Dedifferentiated amniotic fluid mesenchymal stem cell (primary cell): ENCODE measurements at regions not wholly inside any gene's neighbourhood (a gene's known extent, or its start where the extent isn't known, plus 50 kb on each side); places are given as distances from the start of the nearest gene placed in this dataset.

ENCODE experiments used
- DNase-seq: peaks from one replicate; pipeline ENCODE4 v3.0.0-alpha.2; 2016; ENCODE audit errors: extremely low spot score

DNA sequence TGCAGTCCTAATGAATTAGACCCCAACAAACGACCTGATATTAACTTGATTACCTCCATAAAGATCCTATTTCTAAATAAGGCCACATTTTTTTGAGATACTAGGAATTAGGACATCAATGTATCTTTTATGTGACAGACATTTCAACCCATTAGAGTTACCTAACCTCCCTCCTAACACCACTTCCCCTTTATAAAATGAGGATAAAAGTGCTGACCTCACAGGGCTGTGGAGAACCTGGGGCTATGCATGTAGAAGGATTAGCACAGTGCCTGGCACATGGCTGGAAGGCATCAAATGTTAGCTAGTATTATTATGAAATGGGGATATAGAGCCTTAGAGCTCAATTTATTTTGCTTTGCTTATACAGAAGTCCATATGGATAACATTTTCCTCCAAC is 53.5 kb upstream of the LRRN1 start:
- DNase-seq = no peak

GRCh38 chr3:3744826-3745225 is 54.4 kb upstream of the LRRN1 start:
- DNase-seq = no peak

DNA sequence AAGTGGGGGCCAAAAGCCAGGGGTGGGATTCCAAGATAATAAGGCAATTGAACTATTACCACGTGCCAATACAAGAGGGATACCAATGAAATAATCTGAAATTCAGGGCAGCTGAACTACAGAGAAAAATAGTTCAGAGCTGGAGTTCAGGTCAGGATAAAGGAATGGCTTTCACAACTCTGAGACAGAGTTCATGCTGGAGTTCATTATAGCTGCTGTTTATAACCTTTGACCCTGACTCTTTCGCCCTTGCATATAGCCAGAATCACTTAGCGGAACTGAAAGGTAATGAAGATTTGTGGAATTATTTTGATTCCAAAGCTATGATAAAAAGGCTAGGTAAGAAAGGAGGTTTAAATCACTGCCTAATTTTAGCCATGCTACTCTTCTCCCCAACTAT is 55.5 kb upstream of the LRRN1 start:
- no peak for DNase-seq

DNA sequence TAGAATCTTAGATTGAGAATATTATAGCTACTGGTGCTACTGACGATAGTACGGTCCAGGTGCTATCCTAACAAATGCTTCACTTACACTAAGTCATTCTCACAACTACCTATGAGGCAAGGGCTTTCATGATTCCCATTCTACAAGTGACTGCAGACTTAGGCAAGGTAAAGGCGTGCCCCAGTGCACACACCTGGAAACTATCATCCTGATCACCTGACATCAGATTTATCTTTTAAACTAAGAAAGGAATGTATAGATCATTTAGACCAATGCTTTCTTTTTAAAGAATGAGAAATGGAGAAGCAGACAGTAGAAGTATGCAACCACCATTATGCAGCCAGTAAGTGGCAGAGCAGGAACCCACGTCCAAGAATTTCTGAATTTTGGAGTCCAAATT is 59.2 kb upstream of the LRRN1 start:
- DNase-seq = no peak

DNA sequence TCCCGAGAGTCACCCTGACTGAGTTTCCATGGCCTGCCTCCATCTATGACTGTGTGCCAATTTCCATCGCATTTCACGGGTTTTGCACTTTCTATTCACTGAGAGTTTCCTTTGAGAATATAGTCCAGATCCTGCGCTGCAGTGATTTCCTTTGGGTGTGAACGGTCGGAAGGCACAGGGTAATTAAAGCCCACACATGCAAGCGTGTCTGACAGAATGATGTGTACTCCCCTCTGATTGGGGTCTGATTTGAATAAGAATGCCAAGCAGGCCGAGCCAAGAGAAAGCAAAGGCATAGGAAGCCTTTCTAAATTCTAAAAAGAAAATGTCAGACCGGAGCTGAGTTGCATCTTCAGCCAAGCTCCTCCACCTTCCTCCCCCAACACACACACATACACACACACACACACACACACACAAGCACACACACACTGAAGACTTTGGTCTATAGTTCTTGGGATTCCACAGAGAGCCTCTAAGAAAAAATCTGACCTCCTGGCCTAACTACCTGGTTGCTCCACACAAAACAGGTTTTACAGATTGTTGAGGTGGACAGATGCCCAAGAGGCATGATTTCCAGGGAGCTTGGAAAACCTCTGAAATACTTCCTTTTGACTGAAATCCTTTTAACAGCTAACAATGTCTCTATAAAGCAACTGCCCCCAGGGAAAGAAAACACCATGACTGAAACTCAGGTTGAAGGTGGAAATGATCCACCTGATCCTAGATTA is 59.7 kb upstream of the LRRN1 start:
- DNase-seq = no peak

GRCh38 chr3:3737531-3737930 is 61.7 kb upstream of the LRRN1 start:
- no peak for DNase-seq

DNA sequence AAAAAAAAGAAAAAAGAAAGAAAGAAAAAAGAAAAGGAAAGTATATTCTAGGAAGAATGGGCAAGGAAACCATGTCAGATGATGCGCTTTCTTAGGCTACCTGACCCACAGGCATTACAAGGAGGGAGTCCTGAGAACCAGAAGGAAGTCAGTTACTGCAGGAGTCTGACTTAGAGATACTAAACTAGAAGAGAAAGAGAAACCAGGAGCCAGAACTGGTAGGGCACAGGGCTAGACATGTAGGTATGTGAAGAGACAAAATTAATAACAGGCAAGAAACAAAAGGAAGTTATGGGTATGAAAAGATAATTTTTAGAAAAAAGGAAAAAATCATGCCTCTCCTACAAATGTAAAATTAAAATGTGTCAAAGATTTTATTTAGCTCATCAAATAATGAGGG is 63.3 kb upstream of the LRRN1 start:
- DNase-seq = no peak

GRCh38 chr3:3734881-3735280 is 64.3 kb upstream of the LRRN1 start:
- no peak for DNase-seq

DNA sequence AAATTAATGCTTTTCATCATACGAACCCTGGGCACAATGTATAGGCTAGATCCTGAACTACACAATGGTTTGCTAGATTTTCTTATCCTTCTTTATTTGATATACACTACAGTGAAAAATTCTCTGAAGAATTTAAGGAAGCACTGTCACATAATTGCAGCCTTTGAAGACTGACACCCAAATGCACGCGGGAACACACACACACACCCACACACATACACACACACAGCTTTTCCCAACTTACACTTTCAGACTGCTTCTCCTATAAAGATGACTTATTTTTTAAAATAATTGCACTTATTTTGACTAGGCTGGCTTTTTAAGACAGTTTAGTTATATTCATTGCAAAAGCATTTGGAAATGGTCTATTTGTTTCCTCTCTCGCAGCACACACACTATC is 70.0 kb upstream of the LRRN1 start:
- no peak for DNase-seq

DNA sequence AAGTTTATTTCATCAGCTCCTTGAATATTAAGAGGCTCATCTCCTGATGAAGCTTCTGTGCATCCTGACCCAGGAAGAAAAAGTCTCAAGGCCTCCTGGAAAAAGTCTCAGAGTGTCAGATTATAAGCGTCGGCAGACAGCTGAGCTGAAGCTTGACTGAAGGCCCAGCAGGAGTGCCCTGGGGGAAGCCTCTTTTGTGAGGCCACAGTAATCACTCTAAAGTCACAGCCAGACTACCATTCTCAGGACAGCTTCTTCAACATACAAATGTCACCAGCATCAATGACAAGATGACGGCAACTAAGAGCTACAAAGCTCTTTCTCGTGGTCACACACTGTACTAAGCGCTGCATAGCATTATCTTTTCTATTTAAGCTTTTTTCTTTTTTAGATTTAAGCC is 72.7 kb upstream of the LRRN1 start:
- DNase-seq = no peak

GRCh38 chr3:3714572-3714971 is 84.7 kb upstream of the LRRN1 start:
- DNase-seq = no peak

DNA sequence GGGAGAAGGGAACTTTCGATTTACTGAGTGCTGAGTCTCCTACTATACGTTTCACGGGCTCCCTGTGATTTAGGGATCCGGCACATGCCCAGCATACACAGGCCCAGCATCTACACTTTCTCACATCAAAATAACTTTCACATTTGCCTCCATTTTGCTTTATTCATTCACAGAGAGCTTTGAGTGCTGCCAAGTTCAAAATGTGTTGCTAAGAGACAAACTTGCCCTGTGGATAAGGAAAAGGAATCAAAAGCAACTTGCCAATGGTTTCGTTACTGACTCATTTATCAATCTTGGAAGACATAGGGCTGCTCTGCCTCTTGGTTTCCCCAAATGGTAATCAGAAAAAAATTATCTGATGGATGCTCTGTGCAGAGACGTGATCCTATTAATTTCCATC is 86.3 kb upstream of the LRRN1 start:
- DNase-seq = no peak

- no peak for DNase-seq
These were observed 90.5 kb upstream of the LRRN1 start for GRCh38 chr3:3708769-3709115.

DNA sequence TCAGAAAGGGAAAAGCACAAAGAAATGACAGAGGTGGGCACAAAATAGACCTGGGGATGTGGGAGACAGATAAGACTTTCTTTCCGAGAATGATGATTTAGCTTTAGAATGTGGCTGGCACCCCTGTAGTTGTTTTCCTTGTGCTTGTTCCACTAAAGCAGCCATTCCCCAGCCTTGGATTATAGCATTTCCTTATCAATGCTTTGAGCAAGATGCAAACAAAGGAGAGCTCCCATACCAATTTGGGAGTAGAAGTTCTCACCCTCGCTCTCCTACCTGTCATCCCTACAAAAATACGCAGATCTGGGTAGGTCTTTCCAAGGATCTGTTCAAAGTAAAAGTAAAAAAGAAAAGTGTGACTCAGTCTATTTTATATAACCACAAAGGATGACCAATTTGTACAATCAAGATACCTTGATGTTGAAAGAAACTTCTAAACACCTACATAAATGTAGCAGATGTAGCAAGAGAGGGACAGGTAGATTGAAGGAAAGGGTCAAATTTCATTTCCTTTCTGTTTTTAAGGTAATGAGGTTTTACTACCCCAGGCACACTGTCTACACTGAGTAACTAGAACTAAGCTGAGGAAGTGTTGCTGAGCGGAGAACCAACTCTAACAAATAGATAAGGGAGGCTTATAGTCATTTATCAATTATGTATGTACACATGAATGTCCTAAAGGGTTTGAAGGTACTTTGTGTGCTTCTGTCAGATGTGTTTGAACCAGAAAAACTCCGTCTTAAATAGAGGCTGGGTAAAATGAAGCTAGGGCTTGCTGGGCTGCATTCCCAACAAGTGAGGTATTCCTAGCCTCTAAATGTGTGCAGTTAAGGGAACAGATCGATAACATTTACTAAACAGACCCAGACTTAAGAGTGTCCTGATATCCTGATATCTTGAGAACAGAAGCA is 91.1 kb upstream of the LRRN1 start:
- no peak for DNase-seq

- DNase-seq = no peak
These were observed 94.0 kb upstream of the LRRN1 start for GRCh38 chr3:3705090-3705775.

- no peak for DNase-seq
These were observed 97.3 kb upstream of the LRRN1 start for GRCh38 chr3:3701949-3702348.

DNA sequence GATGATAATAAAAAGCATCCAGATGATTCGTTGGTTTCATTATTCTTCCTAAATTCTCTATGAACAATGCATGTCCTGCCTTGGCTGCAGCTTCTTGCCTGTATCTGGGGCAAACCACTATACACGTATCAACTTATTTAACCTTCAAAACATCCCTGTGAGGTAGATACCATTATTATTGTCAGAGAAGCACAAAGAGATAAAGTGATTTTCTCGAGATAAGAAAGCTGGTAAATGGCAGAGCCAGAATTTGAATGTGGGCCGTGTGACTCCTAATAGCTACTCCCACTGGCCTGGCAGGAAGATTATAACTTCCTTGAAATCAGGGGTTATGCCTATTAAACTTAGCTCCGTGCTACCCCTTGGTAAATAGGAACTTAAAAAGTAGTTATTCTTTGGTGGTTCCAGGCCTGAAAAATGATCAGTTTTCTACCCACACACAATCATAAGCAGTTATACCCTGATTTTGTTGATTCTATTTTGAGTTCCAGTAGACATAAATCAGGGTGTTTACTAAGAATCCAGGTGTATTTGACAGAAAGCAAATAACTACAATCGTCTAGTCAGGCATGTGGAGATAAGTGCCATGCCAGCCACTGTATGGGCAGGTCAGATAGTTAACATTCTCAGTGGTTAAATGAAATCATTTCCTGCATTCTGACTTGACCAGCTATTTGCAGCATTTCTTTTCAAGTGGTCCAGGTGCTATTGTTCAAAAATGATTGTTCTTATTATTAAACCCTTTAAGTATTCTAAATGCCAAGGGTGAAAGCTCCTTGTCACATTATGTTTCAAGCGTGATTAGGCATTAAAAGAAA is 99.2 kb upstream of the LRRN1 start:
- DNase-seq = no peak

DNA sequence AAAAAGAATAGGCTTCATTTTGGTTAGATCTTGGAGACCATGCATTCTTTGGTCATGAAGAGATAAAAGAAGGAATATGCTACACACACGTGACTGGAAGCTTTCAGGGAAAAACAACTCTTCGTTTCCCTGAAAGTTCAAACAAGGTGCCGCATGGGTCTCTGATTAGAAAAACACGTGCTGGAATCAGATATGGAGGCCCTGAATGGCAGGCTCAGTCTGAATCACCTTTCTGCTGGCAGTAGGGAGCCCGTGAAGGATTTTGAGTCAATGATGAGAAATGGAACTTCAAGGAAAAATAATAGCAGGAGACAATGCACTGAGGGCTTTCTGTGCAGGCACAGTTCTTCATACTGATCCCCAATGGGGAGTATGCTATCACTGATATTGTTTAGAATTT is 99.8 kb upstream of the LRRN1 start:
- DNase-seq = no peak

- no peak for DNase-seq
These were observed 102.9 kb upstream of the LRRN1 start for GRCh38 chr3:3696345-3696744.

GRCh38 chr3:3693593-3693992 is 105.6 kb upstream of the LRRN1 start:
- no peak for DNase-seq

GRCh38 chr3:3689601-3690375 is 109.4 kb upstream of the LRRN1 start:
- DNase-seq = no peak
